Mesendoderm (in vitro differentiated cells): ENCODE measurements at regions not wholly inside any gene's neighbourhood (a gene's known extent, or its start where the extent isn't known, plus 50 kb on each side); places are given as distances from the start of the nearest gene placed in this dataset.

Source experiments
- DNase-seq: peaks from one replicate; pipeline ENCODE4 v3.0.0; 2013
- H2AK5ac ChIP-seq: 2 replicates; pipeline ENCODE4 v1.6.1; 2013; ENCODE audit warnings: low read length, inconsistent platforms
- H2BK120ac ChIP-seq: 2 replicates; pipeline ENCODE4 v1.6.1; 2013; ENCODE audit warnings: low read depth, mild to moderate bottlenecking, low read length, moderate library complexity, mixed read lengths
- H2BK15ac ChIP-seq: replicated peaks from 2 replicates; pipeline ENCODE4 v1.6.1; 2013; ENCODE audit warnings: low read depth, mild to moderate bottlenecking, moderate library complexity
- H2BK5ac ChIP-seq: 2 replicates; pipeline ENCODE4 v1.6.1; 2013; ENCODE audit warnings: low read length, inconsistent platforms
- H3K18ac ChIP-seq: 2 replicates; pipeline ENCODE4 v1.6.1; 2013; ENCODE audit warnings: mild to moderate bottlenecking, low read length, mixed read lengths
- H3K23ac ChIP-seq: one replicate; pipeline ENCODE4 v1.6.1; 2013; ENCODE audit warnings: low read length
- H3K27ac ChIP-seq: 2 replicates; pipeline ENCODE4 v1.5.1; 2013; ENCODE audit warnings: low read depth, mild to moderate bottlenecking, inconsistent platforms, low read length, moderate library complexity
- H3K27me3 ChIP-seq: 2 replicates; pipeline ENCODE4 v1.6.1; 2013; ENCODE audit warnings: low read length, control low read depth, mild to moderate bottlenecking, inconsistent platforms; ENCODE audit not compliant: insufficient read depth, poor library complexity
- H3K36me3 ChIP-seq: 2 replicates; pipeline ENCODE4 v1.6.1; 2013; ENCODE audit warnings: low read length, inconsistent platforms; ENCODE audit not compliant: control insufficient read depth, insufficient read depth
- H3K4ac ChIP-seq: one replicate; pipeline ENCODE4 v1.6.1; 2013; ENCODE audit warnings: low read depth, mild to moderate bottlenecking, low read length, moderate library complexity
- H3K4me1 ChIP-seq: 2 replicates; pipeline ENCODE4 v1.6.1; 2013; ENCODE audit warnings: low read depth, low read length, inconsistent platforms; ENCODE audit not compliant: control insufficient read depth
- H3K4me2 ChIP-seq: 2 replicates; pipeline ENCODE4 v1.6.1; 2013; ENCODE audit warnings: low read length
- H3K4me3 ChIP-seq: 2 replicates; pipeline ENCODE4 v1.5.1; 2013; ENCODE audit warnings: mild to moderate bottlenecking, low read length
- H3K56ac ChIP-seq: one replicate; pipeline ENCODE4 v1.6.1; 2013; ENCODE audit warnings: low read length
- H3K79me1 ChIP-seq: 2 replicates; pipeline ENCODE4 v1.6.1; 2013; ENCODE audit warnings: low read length, inconsistent platforms
- H3K79me2 ChIP-seq: 2 replicates; pipeline ENCODE4 v1.6.1; 2013; ENCODE audit warnings: mild to moderate bottlenecking, low read length; ENCODE audit not compliant: control insufficient read depth, insufficient read depth
- H3K9ac ChIP-seq: 2 replicates; pipeline ENCODE4 v1.6.1; 2013; ENCODE audit warnings: low read length, inconsistent platforms
- H4K5ac ChIP-seq: one replicate; pipeline ENCODE4 v1.6.1; 2013; ENCODE audit warnings: low read length
- H4K8ac ChIP-seq: one replicate; pipeline ENCODE4 v1.6.1; 2013; ENCODE audit warnings: low read depth, mild to moderate bottlenecking, control low read depth, low read length, moderate library complexity
- WGBS: extraction: QIAGEN DNeasy Blood & Tissue Kit; methylation state at CpG from one replicate; pipeline ENCODE4 v1.1.7; 2013; ENCODE audit warnings: low lambda C conversion rate, missing lambda C conversion rate; ENCODE audit not compliant: insufficient coverage; ENCODE audit errors: extremely low coverage; 5-methylcytosine and 5-hydroxymethylcytosine counted together

GRCh38 chr4:136319789-136320464 is 1212.4 kb downstream of the PCDH18 start:
- Histone ChIP-seq H3K4ac (no peak overlapping the region), H4K5ac (no peak overlapping the region), H3K9ac (no peak overlapping the region), H3K79me2 (no peaks in the 10 kb centered on the region), H4K8ac (no peak overlapping the region), H3K4me3 (no peak overlapping the region), H3K56ac (no peak overlapping the region), H3K4me2 (no peak overlapping the region), H3K23ac (no peak overlapping the region), H2BK5ac (no peak overlapping the region), H3K4me1 (no peaks in the 10 kb centered on the region), H3K18ac (no peak overlapping the region), H3K27me3 (no peaks in the 10 kb centered on the region), H3K79me1 (no peaks in the 10 kb centered on the region), H3K27ac (no peak overlapping the region), H2BK120ac (no peak overlapping the region), H2AK5ac (no peak overlapping the region), H2BK15ac (no peak overlapping the region), H3K36me3 (no peaks in the 10 kb centered on the region)
- DNase-seq, result peak; percentile 71
- no CpG with 5 or more reads among the region's 4 CpGs for WGBS

DNA sequence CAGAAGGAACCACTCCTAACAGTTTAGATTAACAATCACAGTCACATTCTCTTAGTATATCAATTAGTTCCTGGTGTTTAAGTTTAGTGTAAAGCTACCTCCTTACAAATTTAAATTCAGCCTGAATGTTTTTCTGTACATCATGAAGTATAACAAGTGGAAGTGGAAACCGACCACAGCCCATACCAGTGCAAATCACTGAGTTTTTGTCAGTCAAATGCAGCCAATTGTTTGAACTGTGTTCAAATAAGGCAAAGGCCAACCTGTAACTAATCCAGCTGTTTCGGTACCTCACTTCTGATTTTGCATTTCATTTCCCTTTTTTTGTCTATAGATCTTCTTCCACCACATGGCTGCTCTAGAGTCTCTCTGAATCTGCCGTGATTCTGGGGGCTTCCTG is 1215.3 kb downstream of the PCDH18 start:
- no peak overlapping the region for H2BK5ac ChIP-seq
- H3K36me3 ChIP-seq, result no peaks in the 10 kb centered on the region
- H4K5ac ChIP-seq, result no peak overlapping the region
- H2BK15ac ChIP-seq, result no peak overlapping the region
- no peak overlapping the region for H3K23ac ChIP-seq
- no peak overlapping the region for H3K4ac ChIP-seq
- DNase-seq, result no peak
- H3K18ac ChIP-seq, result no peak overlapping the region
- no CpG with 5 or more reads among the region's 3 CpGs for WGBS
- no peaks in the 10 kb centered on the region for H3K79me1 ChIP-seq
- no peak overlapping the region for H2AK5ac ChIP-seq
- H3K79me2 ChIP-seq, result no peaks in the 10 kb centered on the region
- no peak overlapping the region for H3K4me2 ChIP-seq
- H3K27me3 ChIP-seq, result no peaks in the 10 kb centered on the region
- H2BK120ac ChIP-seq, result no peak overlapping the region
- no peak overlapping the region for H3K27ac ChIP-seq
- no peak overlapping the region for H3K56ac ChIP-seq
- no peaks in the 10 kb centered on the region for H3K4me1 ChIP-seq
- H4K8ac ChIP-seq, result no peak overlapping the region
- H3K4me3 ChIP-seq, result no peak overlapping the region
- H3K9ac ChIP-seq, result no peak overlapping the region

DNA sequence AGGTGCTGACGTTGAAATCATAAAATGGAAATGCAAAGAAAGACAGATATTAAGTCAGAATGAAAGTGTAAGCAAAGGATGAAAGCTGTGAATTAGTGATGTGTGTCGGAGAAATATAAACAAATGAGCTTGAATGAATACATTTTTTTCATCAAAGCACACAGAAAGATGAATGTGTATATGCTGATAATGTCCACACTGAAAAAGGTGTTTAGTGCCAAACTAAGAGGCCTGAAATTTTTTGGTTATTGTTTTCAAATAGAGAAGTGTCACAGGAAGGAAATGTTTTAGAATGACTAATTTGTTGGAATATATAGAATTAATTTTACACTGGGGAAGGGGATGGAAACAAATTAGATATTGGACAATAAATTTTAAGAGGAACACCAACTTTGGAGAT is 1217.6 kb downstream of the PCDH18 start:
- Histone ChIP-seq H2AK5ac (no peak overlapping the region), H3K4me3 (no peak overlapping the region), H3K79me2 (no peaks in the 10 kb centered on the region), H2BK15ac (no peak overlapping the region), H4K8ac (no peak overlapping the region), H3K27ac (no peak overlapping the region), H3K4me2 (no peak overlapping the region), H3K36me3 (no peaks in the 10 kb centered on the region), H4K5ac (no peak overlapping the region), H3K23ac (no peak overlapping the region), H3K4me1 (no peaks in the 10 kb centered on the region), H3K56ac (no peak overlapping the region), H3K9ac (no peak overlapping the region), H3K18ac (no peak overlapping the region), H2BK120ac (no peak overlapping the region), H2BK5ac (no peak overlapping the region), H3K27me3 (no peaks in the 10 kb centered on the region), H3K4ac (no peak overlapping the region), H3K79me1 (no peaks in the 10 kb centered on the region)
- WGBS, result 100% methylated on average over 1 of the region's 2 CpGs
- DNase-seq, result no peak

GRCh38 chr4:136311774-136312173 is 1220.5 kb downstream of the PCDH18 start:
- Histone ChIP-seq H3K27ac (no peak overlapping the region), H3K79me2 (no peaks in the 10 kb centered on the region), H3K23ac (no peak overlapping the region), H3K4me2 (no peak overlapping the region), H3K4me3 (no peak overlapping the region), H3K4me1 (no peaks in the 10 kb centered on the region), H2BK5ac (no peak overlapping the region), H3K18ac (no peak overlapping the region), H4K8ac (no peak overlapping the region), H3K4ac (no peak overlapping the region), H3K56ac (no peak overlapping the region), H2BK15ac (no peak overlapping the region), H3K79me1 (no peaks in the 10 kb centered on the region), H3K9ac (no peak overlapping the region), H2BK120ac (no peak overlapping the region), H4K5ac (no peak overlapping the region), H3K27me3 (no peaks in the 10 kb centered on the region), H3K36me3 (no peaks in the 10 kb centered on the region), H2AK5ac (no peak overlapping the region)
- WGBS, result no CpG with 5 or more reads among the region's 2 CpGs
- no peak for DNase-seq

- Histone ChIP-seq H3K4me3 (no peak overlapping the region), H3K9ac (no peak overlapping the region), H3K27ac (no peak overlapping the region), H3K4me1 (no peaks in the 10 kb centered on the region), H2BK120ac (no peak overlapping the region), H3K56ac (no peak overlapping the region), H3K4me2 (no peak overlapping the region), H3K18ac (no peak overlapping the region), H3K27me3 (no peaks in the 10 kb centered on the region), H3K23ac (no peak overlapping the region), H2BK5ac (no peak overlapping the region), H3K79me2 (no peaks in the 10 kb centered on the region), H3K4ac (no peak overlapping the region), H4K5ac (no peak overlapping the region), H3K79me1 (no peaks in the 10 kb centered on the region), H4K8ac (no peak overlapping the region), H2BK15ac (no peak overlapping the region), H3K36me3 (no peaks in the 10 kb centered on the region), H2AK5ac (no peak overlapping the region)
- DNase-seq, result no peak
- 100% methylated on average over 1 of the region's 1 CpG for WGBS
Observed at GRCh38 chr4:136307765-136308164, 1224.5 kb downstream of the PCDH18 start.

DNA sequence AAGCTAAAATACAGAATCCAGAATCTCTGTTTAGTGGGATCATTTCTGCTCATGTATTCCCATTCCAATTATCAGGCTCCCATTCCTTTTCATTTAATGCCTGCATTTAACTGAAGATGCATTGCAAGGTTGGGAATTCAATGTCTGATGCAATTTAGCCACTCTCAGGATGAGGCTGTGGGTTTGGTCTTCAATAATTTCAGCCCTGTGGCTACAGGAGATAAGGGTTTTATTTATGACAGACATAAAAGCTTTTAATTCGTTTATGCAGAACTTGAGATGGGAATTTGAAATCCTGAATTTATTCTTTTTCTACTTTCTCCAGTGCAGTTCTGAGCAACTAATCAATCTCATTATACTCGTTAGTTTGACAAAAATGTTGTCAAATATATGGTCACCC is 1225.9 kb downstream of the PCDH18 start:
- no peak overlapping the region for H2BK15ac ChIP-seq

More for the DNA sequence above, 1225.9 kb downstream of the PCDH18 start:
- H3K79me1 ChIP-seq, result no peaks in the 10 kb centered on the region
- H3K18ac ChIP-seq, result no peak overlapping the region
- no peaks in the 10 kb centered on the region for H3K4me1 ChIP-seq
- no peak overlapping the region for H3K56ac ChIP-seq
- no peak overlapping the region for H3K4me3 ChIP-seq
- H3K4ac ChIP-seq, result no peak overlapping the region
- H3K36me3 ChIP-seq, result no peaks in the 10 kb centered on the region
- no peak overlapping the region for H2AK5ac ChIP-seq
- no peak overlapping the region for H3K4me2 ChIP-seq
- no peaks in the 10 kb centered on the region for H3K79me2 ChIP-seq
- WGBS, result no CpG with 5 or more reads among the region's 2 CpGs
- no peak overlapping the region for H4K8ac ChIP-seq
- no peak overlapping the region for H2BK120ac ChIP-seq
- no peak overlapping the region for H4K5ac ChIP-seq
- H3K23ac ChIP-seq, result no peak overlapping the region
- H3K27me3 ChIP-seq, result no peaks in the 10 kb centered on the region
- H3K9ac ChIP-seq, result no peak overlapping the region
- no peak overlapping the region for H2BK5ac ChIP-seq
- DNase-seq, result no peak
- H3K27ac ChIP-seq, result no peak overlapping the region
